Endothelial cell of umbilical vein (primary cell): ENCODE measurements at regions not wholly inside any gene's neighbourhood (a gene's known extent, or its start where the extent isn't known, plus 50 kb on each side); places are given as distances from the start of the nearest gene placed in this dataset.

Experiments used
- BruUV-seq: library from RNA; stranded (reverse); fragments of 400-500 nt; replicated peaks from 2 replicates; lab custom pipeline; 2021; lab: Mats Ljungman, UMichigan
- CTCF ChIA-PET: fragments of 300-600, 350-600 bp; sonication (Branson Sonifier 250); formaldehyde crosslinking; loops from one replicate; lab custom pipeline; 2021; ENCODE audit warnings: antibody characterized with exemption, inconsistent platforms; lab: Charles Lee
- POLR2A ChIA-PET: fragments of 300-600, 350-600 bp; sonication (Branson Sonifier 250); formaldehyde crosslinking; loops from one replicate; lab custom pipeline; 2021; ENCODE audit warnings: antibody characterized with exemption, inconsistent platforms; lab: Charles Lee
- DNase-seq: peaks from one replicate; pipeline ENCODE4 v3.0.0-alpha.2; 2011; ENCODE audit warnings: low read depth, low spot score
- FAIRE-seq: peaks from 2 replicates; lab custom pipeline; 2011; peaks lifted over from hg19 to GRCh38; lab: Jason Lieb, UNC
- H2AFZ ChIP-seq: 2 replicates; pipeline ENCODE4 v1.6.0; 2012; ENCODE audit warnings: low read depth, low read length, control low read depth, inconsistent platforms
- H3K27ac ChIP-seq: 2 replicates; pipeline ENCODE4 v1.5.1; 2011; ENCODE audit warnings: low read depth, mild to moderate bottlenecking, control low read depth, low read length, moderate library complexity; ENCODE audit not compliant: insufficient read depth
- H3K27me3 ChIP-seq, 2 experiments: 2 replicates each; pipeline versions ENCODE4 v1.6.0 to v1.6.1; 2011; ENCODE audit warnings: low read length in 2 of 2, mixed read lengths in 1 of 2; ENCODE audit not compliant: control insufficient read depth in 2 of 2, insufficient read depth in 2 of 2
- H3K36me3 ChIP-seq, 2 experiments: 2 replicates in 1 of 2; 3 replicates in 1 of 2; pipeline ENCODE4 v1.5.1; 2011; ENCODE audit warnings: low read length in 2 of 2, mild to moderate bottlenecking in 1 of 2, moderate library complexity in 1 of 2; ENCODE audit not compliant: control insufficient read depth in 2 of 2, insufficient read depth in 2 of 2; ENCODE audit errors: extremely low read depth in 1 of 2
- H3K4me1 ChIP-seq: 3 replicates; pipeline ENCODE4 v1.5.1; 2011; ENCODE audit warnings: mild to moderate bottlenecking, low read length; ENCODE audit not compliant: control insufficient read depth, insufficient read depth; ENCODE audit errors: extremely low read depth
- H3K4me2 ChIP-seq: 2 replicates; pipeline ENCODE4 v1.6.1; 2011; ENCODE audit warnings: low read length, control low read depth, mixed read lengths; ENCODE audit not compliant: insufficient read depth
- H3K4me3 ChIP-seq, 3 experiments: fragments of 200-600 bp in 1 of 3; sonication (generic), shearing (Covaris generic) in 1 of 3; replicated peaks in 1 of 3; 2 replicates each; pipeline ENCODE4 v1.5.1; 2011 to 2016; ENCODE audit warnings: control low read depth in 3 of 3, low read length in 3 of 3, mild to moderate bottlenecking in 2 of 3, inconsistent platforms in 1 of 3, low read depth in 1 of 3, moderate library complexity in 1 of 3; ENCODE audit not compliant: insufficient read depth in 1 of 3
- H3K79me2 ChIP-seq: 2 replicates; pipeline ENCODE4 v1.6.0; 2012; ENCODE audit warnings: low read length, inconsistent platforms; ENCODE audit not compliant: control insufficient read depth, insufficient read depth
- H3K9ac ChIP-seq: replicated peaks from 2 replicates; pipeline ENCODE3; 2011; ENCODE audit warnings: low read length, control low read depth; ENCODE audit not compliant: insufficient read depth; ENCODE audit errors: extremely low read depth
- H3K9me1 ChIP-seq: replicated peaks from 3 replicates; pipeline ENCODE4 v1.6.0; 2011; ENCODE audit warnings: mild to moderate bottlenecking, low read length; ENCODE audit not compliant: control insufficient read depth, insufficient read depth; ENCODE audit errors: extremely low read depth
- H3K9me3 ChIP-seq: replicated peaks from 2 replicates; pipeline ENCODE4 v1.5.1; 2012; ENCODE audit warnings: low read length, inconsistent platforms; ENCODE audit not compliant: control insufficient read depth, insufficient read depth
- H4K20me1 ChIP-seq: replicated peaks from 2 replicates; pipeline ENCODE3; 2011; ENCODE audit warnings: mild to moderate bottlenecking, low read length; ENCODE audit not compliant: control insufficient read depth, insufficient read depth; ENCODE audit errors: extremely low read depth
- CTCF ChIP-seq, 2 donors: IDR thresholded peaks; 1 replicate in 1 of 2; 2 replicates in 1 of 2; pipeline ENCODE4 v1.5.1; 2011; ENCODE audit warnings: low read length in 2 of 2, mild to moderate bottlenecking in 2 of 2, moderate library complexity in 2 of 2, control low read depth in 1 of 2, inconsistent platforms in 1 of 2, low read depth in 1 of 2; ENCODE audit not compliant: insufficient read depth in 1 of 2; ENCODE audit errors: extremely low read depth in 1 of 2
- EZH2 ChIP-seq: IDR thresholded peaks from 2 replicates; pipeline ENCODE4 v1.6.1; 2012; ENCODE audit warnings: borderline replicate concordance, low read depth, mild to moderate bottlenecking, moderate library complexity, low read length, inconsistent platforms; ENCODE audit not compliant: severe bottlenecking
- FOS ChIP-seq: IDR thresholded peaks from 2 replicates; pipeline ENCODE4 v1.6.1; 2011; ENCODE audit warnings: mild to moderate bottlenecking, low read length, moderate library complexity, borderline replicate concordance; ENCODE audit not compliant: insufficient read depth
- GATA2 ChIP-seq: IDR thresholded peaks from 2 replicates; pipeline ENCODE4 v1.7.0; 2011; ENCODE audit warnings: low read depth, mild to moderate bottlenecking, moderate library complexity, mixed read lengths, low read length; ENCODE audit not compliant: insufficient read length, insufficient read depth
- JUN ChIP-seq: IDR thresholded peaks from 2 replicates; pipeline ENCODE4 v1.6.1; 2011; ENCODE audit warnings: borderline replicate concordance, low read depth; ENCODE audit not compliant: insufficient read length, insufficient read depth
- MAX ChIP-seq: IDR thresholded peaks from 2 replicates; pipeline ENCODE4 v1.6.1; 2011; ENCODE audit not compliant: insufficient read depth, insufficient read length
- MYC ChIP-seq: IDR thresholded peaks from one replicate; pipeline ENCODE4 v1.6.1; 2011; ENCODE audit warnings: mild to moderate bottlenecking, low read depth, low read length
- POLR2A ChIP-seq: IDR thresholded peaks from 2 replicates; pipeline ENCODE4 v1.6.1; 2012; ENCODE audit warnings: low read depth, mild to moderate bottlenecking, control low read depth, low read length
- POLR2AphosphoS5 ChIP-seq: IDR thresholded peaks from 2 replicates; pipeline ENCODE4 v1.6.1; 2012; ENCODE audit warnings: low read depth, mild to moderate bottlenecking, control low read depth, low read length, moderate library complexity; ENCODE audit not compliant: insufficient read depth
- dilution Hi-C: fragments of 300-500 bp; cut with MboI; formaldehyde crosslinking; loops from one replicate; pipeline ENCODE4 v1.15.0; 2019; ENCODE audit warnings: low sequenced_read_pairs; ENCODE audit not compliant: extremely low pct_ligation_motif_present
- intact Hi-C: fragments of 100-400 bp; cut with micrococcal nuclease; formaldehyde crosslinking; loops from one replicate; pipeline ENCODE4 v1.10.0; 2022

- Histone ChIP-seq H3K4me2 (no peak overlapping the region), H3K9ac (no peak overlapping the region), H3K27ac (no peak overlapping the region), H3K4me1 (no peaks in the 10 kb centered on the region), H3K36me3 (no peaks in the 10 kb centered on the region), H2AFZ (no peak overlapping the region), H4K20me1 (no peaks in the 10 kb centered on the region), H3K79me2 (no peaks in the 10 kb centered on the region), H3K27me3 (no peaks in the 10 kb centered on the region), H3K9me1 (no peaks in the 10 kb centered on the region), H3K4me3 (no peak overlapping the region), H3K9me3 (no peaks in the 10 kb centered on the region)
- ChIA-PET POLR2A (no interaction called here), CTCF (interaction anchor here (0.6 to 2.8 kb wide), 32 partner anchors 9 to 848 kb away, joined by 3 to 37 read pairs (median 4); partner anchors contain the start of gene ARPC3)
- FAIRE-seq (peak; percentile 90), DNase-seq (peak; percentile 41)
- intact Hi-C loops (loop anchor here (1.0 to 2.0 kb wide), 3 partner anchors 30 to 405 kb away; no protein-coding TSS in a partner anchor), dilution Hi-C loops (no loop called here)
- TF ChIP-seq POLR2A = no peak
- peak; percentile 84 to 89 for TF ChIP-seq CTCF (IDR thresholded peaks at IDR 0.05; ENCODE audit: extremely low read depth in 1 of 2, insufficient read depth in 1 of 2, low read depth in 1 of 2, low read length in 2 of 2)
- no TSS peak for BruUV-seq
Measured at GRCh38 chr12:111298582-111299436, 70.1 kb downstream of the PHETA1 start.

DNA sequence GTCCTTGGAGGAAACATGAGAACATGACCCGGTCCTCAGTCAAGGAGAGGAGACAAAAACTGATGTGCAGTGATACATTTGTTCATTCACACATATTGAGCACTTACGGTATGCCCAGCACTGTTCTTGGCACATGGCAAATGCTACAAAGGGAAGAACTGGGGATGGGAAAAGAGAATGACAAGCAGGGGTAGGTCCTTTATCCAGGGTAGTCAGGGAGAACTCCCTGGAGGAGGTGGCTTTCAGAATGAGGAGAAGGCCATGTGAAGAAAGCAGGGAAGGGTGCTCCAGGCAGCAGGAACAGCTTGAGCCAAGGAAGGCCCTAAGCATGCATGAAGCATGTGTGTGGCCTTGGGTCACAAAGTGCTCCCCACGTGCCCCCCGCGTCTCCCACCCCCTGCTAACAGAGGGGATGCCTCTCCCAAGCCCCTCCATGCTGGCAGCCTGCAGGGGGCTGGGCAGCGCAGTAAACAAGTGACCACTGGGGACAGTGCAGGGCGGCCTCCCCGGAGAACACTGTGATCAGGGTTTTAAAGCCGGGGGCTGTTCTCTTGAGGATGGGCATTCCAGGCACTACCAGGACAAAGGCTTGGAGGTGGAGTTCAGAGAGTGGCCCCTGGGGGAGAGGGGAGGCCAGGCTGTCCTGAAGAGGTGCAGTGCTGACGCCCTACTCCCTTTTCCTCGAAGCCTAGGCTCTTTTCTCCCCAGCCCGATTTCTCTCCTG, 71.0 kb downstream of the PHETA1 start:
- BruUV-seq = no TSS peak
- POLR2A ChIA-PET = no interaction called here
- TF ChIP-seq CTCF (IDR thresholded peaks at IDR 0.05; ENCODE audit: extremely low read depth in 1 of 2, insufficient read depth in 1 of 2, low read depth in 1 of 2, low read length in 2 of 2) = no peak
- no peak for TF ChIP-seq JUN
- no peak for TF ChIP-seq FOS
- no peak for TF ChIP-seq GATA2
- no peak for TF ChIP-seq MAX
- no peak for TF ChIP-seq POLR2AphosphoS5
- TF ChIP-seq MYC = no peak
- TF ChIP-seq POLR2A = no peak
- no peak for TF ChIP-seq EZH2
- no peaks in the 10 kb centered on the region for H3K4me1 ChIP-seq
- no peak overlapping the region for H3K27ac ChIP-seq
- no peaks in the 10 kb centered on the region for H3K36me3 ChIP-seq
- DNase-seq (no peak), FAIRE-seq (no peak)
- H3K9me3 ChIP-seq = no peaks in the 10 kb centered on the region
- no peak overlapping the region for H3K4me3 ChIP-seq
- no peaks in the 10 kb centered on the region for H4K20me1 ChIP-seq
- no peak overlapping the region for H3K9ac ChIP-seq
- dilution Hi-C loops (no loop called here), intact Hi-C loops (loop anchor here (2.0 kb wide), 1 partner anchor 29 kb away; no protein-coding TSS in a partner anchor)
- no peak overlapping the region for H3K4me2 ChIP-seq
- H3K9me1 ChIP-seq = no peaks in the 10 kb centered on the region
- CTCF ChIA-PET = interaction anchor here (0.6 to 2.8 kb wide), 31 partner anchors 9 to 847 kb away, joined by 3 to 37 read pairs (median 4); partner anchors contain the start of gene ARPC3
- no peaks in the 10 kb centered on the region for H3K27me3 ChIP-seq
- H3K79me2 ChIP-seq = no peaks in the 10 kb centered on the region
- H2AFZ ChIP-seq = no peak overlapping the region
